Fibroblast of lung (primary cell): ENCODE measurements at regions not wholly inside any gene's neighbourhood (a gene's known extent, or its start where the extent isn't known, plus 50 kb on each side); places are given as distances from the start of the nearest gene placed in this dataset.

Experiments
- CTCF ChIP-seq, 2 donors: IDR thresholded peaks in 1 of 2; conservative IDR thresholded peaks in 1 of 2; 1 replicate in 1 of 2; 2 replicates in 1 of 2; pipeline ENCODE4 v1.5.1; 2011 to 2012; ENCODE audit warnings: low read length in 2 of 2, control low read depth in 1 of 2, inconsistent platforms in 1 of 2, low read depth in 1 of 2, mild to moderate bottlenecking in 1 of 2
- EZH2 ChIP-seq: IDR thresholded peaks from 2 replicates; pipeline ENCODE4 v1.5.1; 2012; ENCODE audit warnings: low read length, control low read depth, mild to moderate bottlenecking; ENCODE audit errors: missing control alignments

DNA sequence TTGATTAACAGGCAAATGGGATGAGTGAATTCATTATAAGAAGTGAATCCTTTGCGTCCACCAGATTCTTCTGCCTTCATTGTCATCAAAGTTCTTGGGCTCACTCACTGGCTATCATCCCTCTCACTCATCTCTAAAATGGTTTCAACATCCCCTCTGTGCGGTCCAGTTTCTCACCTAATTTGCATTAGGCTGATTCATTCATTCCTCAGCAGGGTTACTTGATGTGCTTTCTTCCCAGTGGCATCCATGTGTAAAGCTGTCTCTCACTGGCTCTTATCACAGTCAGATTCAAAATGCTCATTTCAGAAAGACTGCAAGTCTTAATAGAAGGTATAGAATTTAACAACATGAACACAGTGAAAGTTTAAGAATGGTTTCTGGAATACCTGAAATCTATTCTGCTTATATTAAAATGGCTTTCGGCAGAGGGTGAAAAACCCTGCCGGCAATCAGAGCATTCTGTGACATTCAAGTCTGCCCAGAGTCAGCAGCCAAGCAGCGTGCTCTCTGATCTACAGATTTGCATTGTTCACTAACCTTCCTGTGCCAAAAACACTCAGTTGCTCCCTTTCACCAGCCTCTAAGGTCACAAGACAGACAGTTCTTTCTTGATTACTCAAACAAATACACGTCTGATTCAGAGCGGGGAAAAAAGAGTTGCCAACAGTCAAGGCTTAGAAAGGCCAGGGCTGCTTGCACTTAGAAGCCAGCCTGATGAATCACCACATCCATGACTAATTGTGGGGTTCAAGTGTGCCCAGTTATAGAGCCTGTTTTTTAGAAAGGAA lies 106.7 kb downstream of the TES start:
- TF ChIP-seq CTCF (conservative IDR thresholded peaks at IDR 0.05 in 1 of 2, IDR thresholded peaks at IDR 0.05 in 1 of 2; ENCODE audit: low read depth in 1 of 2, low read length in 2 of 2) = no peak
- TF ChIP-seq EZH2 = no peak
